GM12878 (cell line): ENCODE measurements at regions not wholly inside any gene's neighbourhood (a gene's known extent, or its start where the extent isn't known, plus 50 kb on each side); places are given as distances from the start of the nearest gene placed in this dataset.

Source experiments
- CHD2 ChIP-seq: IDR thresholded peaks from 2 replicates; pipeline ENCODE4 v1.6.1; 2011; ENCODE audit warnings: low read depth, low read length, improper control_type of control experiment, borderline replicate concordance
- E2F8 ChIP-seq: fragments of 450-650 bp; IDR thresholded peaks from 2 replicates; pipeline ENCODE4 v1.6.1; 2018; ENCODE audit warnings: mild to moderate bottlenecking, low read depth, moderate library complexity; ENCODE audit not compliant: partially characterized antibody
- JUND ChIP-seq: IDR thresholded peaks from 2 replicates; pipeline ENCODE4 v1.6.1; 2012; ENCODE audit warnings: low read depth, mild to moderate bottlenecking, low read length, improper control_type of control experiment, moderate library complexity
- MYC ChIP-seq: IDR thresholded peaks from 2 replicates; pipeline ENCODE4 v1.6.1; 2011; ENCODE audit warnings: mild to moderate bottlenecking, low read length, moderate library complexity, inconsistent platforms; ENCODE audit not compliant: insufficient read depth, insufficient replicate concordance, insufficient read length, severe bottlenecking
- POLR2AphosphoS5 ChIP-seq: IDR thresholded peaks from 2 replicates; pipeline ENCODE4 v1.6.1; 2011; ENCODE audit warnings: mild to moderate bottlenecking, low read length, inconsistent platforms
- REST ChIP-seq: IDR thresholded peaks from 2 replicates; pipeline ENCODE4 v1.6.1; 2012; ENCODE audit warnings: mild to moderate bottlenecking, low read depth, low read length

- TF ChIP-seq E2F8 (no peak), MYC (no peak), CHD2 (no peak), JUND (no peak), REST (no peak), POLR2AphosphoS5 (no peak)
These were observed 730.7 kb upstream of the KIF2B start for GRCh38 chr17:53092072-53092471.
